Pancreas (tissue), 10 donors: ENCODE measurements at regions not wholly inside any gene's neighbourhood (a gene's known extent, or its start where the extent isn't known, plus 50 kb on each side); places are given as distances from the start of the nearest gene placed in this dataset.

Experiments
- ATAC-seq, 4 donors: fragments of 200-7000 bp; cut with Tn5 transposase; one replicate each; pipeline versions ENCODE4 v1.8.0 to v1.9.1; 2020; ENCODE audit warnings: mild to moderate bottlenecking in 4 of 4, moderate library complexity in 4 of 4
- DNase-seq, 6 donors: peaks; one replicate each; pipeline ENCODE4 v3.0.0-alpha.2; 2020
- FAIRE-seq: peaks from 2 replicates; lab custom pipeline; 2012; peaks lifted over from hg19 to GRCh38; lab: Jason Lieb, UNC
- H3K27ac ChIP-seq, 4 donors: fragments of 200-600 bp; sonication (generic); 1 replicate in 3 of 4; 2 replicates in 1 of 4; pipeline versions ENCODE4 v1.5.0 to v1.8.0; 2020
- H3K27me3 ChIP-seq, 4 donors: fragments of 200-600 bp; one replicate each; pipeline ENCODE4 v1.8.0; 2021
- H3K36me3 ChIP-seq, 3 donors: fragments of 200-600 bp; sonication (generic) in 1 of 3; one replicate each; pipeline versions ENCODE4 v1.5.0 to v1.8.0; 2020 to 2021
- H3K4me1 ChIP-seq, 3 donors: fragments of 200-600 bp; one replicate each; pipeline ENCODE4 v1.8.0; 2021
- H3K4me3 ChIP-seq, 4 donors: fragments of 200-600 bp; sonication (generic) in 2 of 4; one replicate each; pipeline versions ENCODE4 v1.5.0 to v1.8.0; 2020 to 2021
- H3K9me3 ChIP-seq, 4 donors: fragments of 200-600 bp; one replicate each; pipeline ENCODE4 v1.8.0; 2021
- CTCF ChIP-seq, 4 donors: fragments of 200-600 bp; sonication (generic) in 3 of 4; IDR thresholded peaks; one replicate each; pipeline versions ENCODE4 v1.5.0 to v1.8.0; 2021; ENCODE audit warnings: antibody characterized with exemption in 4 of 4
- WGBS, 2 donors: extraction: QIAGEN DNeasy Blood & Tissue Kit; methylation state at CpG; one replicate each; pipeline ENCODE4 v1.1.7; 2013; 5-methylcytosine and 5-hydroxymethylcytosine counted together
- intact Hi-C, 3 donors: fragments of 100-400 bp; cut with DNase I; formaldehyde crosslinking; loops; one replicate each; pipeline versions ENCODE4 v1.11.1 to v1.14.2; 2022
- donor health status: healthy with polysubstance abuse.
- donor health status: DM: no; HTN: no; CAD: no; lungs with moderate emphysema.
- donor health status: DM: no; HTN: no; CAD: no.
- donor health status: control.
- donor health status: control.
- donor health status: Bipolar disorder and iron deficiency.
- donor health status: DM: yes; HTN: yes; CAD: no.
- donor health status: DM: no; HTN: no; CAD: no.
- donor health status: DM: no; HTN: no; CAD: no.
- donor health status: DM: yes; HTN: yes; CAD: no.

- intact Hi-C loops: no loop called here
- Histone ChIP-seq H3K9me3 (no peaks in the 10 kb centered on the region), H3K27ac (no peak overlapping the region), H3K36me3 (no peaks in the 10 kb centered on the region), H3K27me3 (no peaks in the 10 kb centered on the region), H3K4me3 (no peak overlapping the region), H3K4me1 (no peaks in the 10 kb centered on the region)
- 76% methylated on average over 2 of the region's 2 CpGs for WGBS, 2 donors
- no peak for TF ChIP-seq CTCF (IDR thresholded peaks at IDR 0.05)
- DNase-seq (no peak), FAIRE-seq (no peak), ATAC-seq (no peak)
These were observed 61.6 kb upstream of the UNC5B start for GRCh38 chr10:71150796-71151195.

GRCh38 chr10:71152043-71152442 is 60.3 kb upstream of the UNC5B start:
- H3K9me3 ChIP-seq: no peaks in the 10 kb centered on the region
- H3K4me3 ChIP-seq: no peak overlapping the region
- H3K4me1 ChIP-seq: no peaks in the 10 kb centered on the region
- H3K27me3 ChIP-seq: no peaks in the 10 kb centered on the region
- intact Hi-C loops: no loop called here
- FAIRE-seq (no peak), DNase-seq (no peak), ATAC-seq (no peak)
- no peak overlapping the region for H3K27ac ChIP-seq
- no peak for TF ChIP-seq CTCF (IDR thresholded peaks at IDR 0.05)
- 69 to 76% methylated on average over 2 of the region's 2 CpGs for WGBS, 2 donors
- H3K36me3 ChIP-seq: no peaks in the 10 kb centered on the region

- no peak for ATAC-seq
- no peak overlapping the region for H3K27ac ChIP-seq
- DNase-seq: no peak
- H3K4me1 ChIP-seq: no peaks in the 10 kb centered on the region
- no peak for TF ChIP-seq CTCF (IDR thresholded peaks at IDR 0.05)
- intact Hi-C loops: no loop called here
- no peaks in the 10 kb centered on the region for H3K9me3 ChIP-seq
- no peaks in the 10 kb centered on the region for H3K27me3 ChIP-seq
- no peak for FAIRE-seq
- no peaks in the 10 kb centered on the region for H3K36me3 ChIP-seq
- WGBS, 2 donors: 42 to 43% methylated on average over 2 of the region's 2 CpGs
- H3K4me3 ChIP-seq: no peak overlapping the region
These were observed 55.9 kb upstream of the UNC5B start for GRCh38 chr10:71156436-71156835.

GRCh38 chr10:71157435-71157834 is 54.9 kb upstream of the UNC5B start:
- intact Hi-C loops: no loop called here
- WGBS, 2 donors: 77 to 100% methylated on average over 1 of the region's 1 CpG
- FAIRE-seq: no peak

GRCh38 chr10:71158251-71158650 is 54.1 kb upstream of the UNC5B start:
- no peaks in the 10 kb centered on the region for H3K27me3 ChIP-seq
- no peaks in the 10 kb centered on the region for H3K9me3 ChIP-seq
- intact Hi-C loops: no loop called here
- H3K4me1 ChIP-seq: no peaks in the 10 kb centered on the region
- no peak overlapping the region for H3K4me3 ChIP-seq
- H3K27ac ChIP-seq: no peak overlapping the region
- H3K36me3 ChIP-seq: no peaks in the 10 kb centered on the region
- no peak for ATAC-seq
- no peak for TF ChIP-seq CTCF (IDR thresholded peaks at IDR 0.05)
- no peak for DNase-seq
- no peak for FAIRE-seq

More at GRCh38 chr10:71157435-71157834, 54.9 kb upstream of the UNC5B start:
- DNase-seq: no peak
- ATAC-seq: no peak
- no peaks in the 10 kb centered on the region for H3K27me3 ChIP-seq
- H3K4me1 ChIP-seq: no peaks in the 10 kb centered on the region
- no peaks in the 10 kb centered on the region for H3K9me3 ChIP-seq
- TF ChIP-seq CTCF (IDR thresholded peaks at IDR 0.05): no peak
- no peaks in the 10 kb centered on the region for H3K36me3 ChIP-seq
- H3K27ac ChIP-seq: no peak overlapping the region
- H3K4me3 ChIP-seq: no peak overlapping the region
